GM12892 (cell line): ENCODE measurements at regions not wholly inside any gene's neighbourhood (a gene's known extent, or its start where the extent isn't known, plus 50 kb on each side); places are given as distances from the start of the nearest gene placed in this dataset.

Experiments
- DNase-seq: peaks from one replicate; pipeline ENCODE4 v3.0.0; 2011; ENCODE audit not compliant: insufficient read length
- FAIRE-seq: peaks from 2 replicates; lab custom pipeline; 2011; peaks lifted over from hg19 to GRCh38; lab: Jason Lieb, UNC
- POLR2A ChIP-seq: IDR thresholded peaks from 2 replicates; pipeline ENCODE4 v1.6.1; 2011; ENCODE audit warnings: low read depth, low read length, control low read depth
- POLR2AphosphoS5 ChIP-seq: IDR thresholded peaks from 2 replicates; pipeline ENCODE4 v1.6.1; 2011; ENCODE audit warnings: low read depth, low read length, control low read depth
- TAF1 ChIP-seq: IDR thresholded peaks from 2 replicates; pipeline ENCODE4 v1.6.1; 2011; ENCODE audit warnings: low read depth, mild to moderate bottlenecking, control low read depth, low read length, borderline replicate concordance

DNA sequence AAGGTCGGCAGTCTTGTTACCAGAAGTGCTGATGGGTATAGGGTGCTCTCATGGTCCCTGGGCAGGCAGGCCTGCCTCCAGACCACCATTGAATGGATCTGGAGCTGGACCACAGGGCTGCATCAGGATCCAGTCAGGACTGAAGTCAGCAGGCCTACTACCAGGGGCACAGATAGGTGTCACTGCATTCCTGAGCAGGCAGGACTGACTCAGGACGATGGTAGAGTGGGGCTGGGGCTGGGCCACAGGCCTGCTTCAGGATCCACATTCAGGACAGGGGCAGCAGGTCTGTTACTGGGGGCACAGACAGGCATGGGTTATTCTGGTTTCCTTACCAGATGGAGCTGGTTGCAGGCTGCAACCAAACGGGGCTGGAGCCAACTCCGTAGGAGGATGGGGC lies 51.4 kb upstream of the MAP3K4 start:
- TF ChIP-seq TAF1 (no peak), POLR2AphosphoS5 (no peak), POLR2A (no peak)
- FAIRE-seq, result no peak

More for the DNA sequence above, 51.4 kb upstream of the MAP3K4 start:
- no peak for DNase-seq
